Suprapubic skin (tissue), 3 donors: ENCODE measurements at regions not wholly inside any gene's neighbourhood (a gene's known extent, or its start where the extent isn't known, plus 50 kb on each side); places are given as distances from the start of the nearest gene placed in this dataset.

ENCODE experiments used
- POLR2A ChIP-seq, 2 donors: fragments of 450-650 bp; IDR thresholded peaks; one replicate each; pipeline ENCODE4 v1.6.1; 2017; ENCODE audit warnings: antibody characterized with exemption in 2 of 2, mild to moderate bottlenecking in 2 of 2, moderate library complexity in 2 of 2
- TF ChIP-seq, protein P1 (sequence below), 2 donors: fragments of 200-600 bp in 1 of 2; fragments of 450-650 bp in 1 of 2; sonication (generic) in 1 of 2; IDR thresholded peaks; one replicate each; pipeline ENCODE4 v1.5.1; 2016 to 2019; ENCODE audit warnings: antibody characterized with exemption in 2 of 2, mild to moderate bottlenecking in 1 of 2, moderate library complexity in 1 of 2

DNA sequence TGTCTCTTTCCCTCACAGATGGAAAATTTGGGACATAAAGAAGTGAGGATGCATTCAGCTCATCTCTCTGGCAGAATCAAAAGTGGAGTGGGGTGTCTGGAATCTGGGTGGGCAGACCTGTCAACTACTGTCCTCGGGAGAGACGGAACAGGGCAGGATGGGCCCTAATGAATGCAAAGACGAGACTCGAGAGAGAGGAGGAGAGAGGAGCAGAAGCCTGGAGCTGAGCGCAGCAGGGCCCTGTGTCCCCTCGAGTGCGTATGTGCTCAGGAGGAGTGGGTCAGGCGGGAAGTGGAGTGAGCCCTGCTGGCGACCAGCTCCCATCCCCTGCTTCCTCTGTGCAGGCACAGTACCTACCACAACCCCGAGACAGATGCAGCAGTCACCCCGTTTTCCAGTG is 78.9 kb downstream of the TEX29 start:
- TF ChIP-seq, protein P1, sequence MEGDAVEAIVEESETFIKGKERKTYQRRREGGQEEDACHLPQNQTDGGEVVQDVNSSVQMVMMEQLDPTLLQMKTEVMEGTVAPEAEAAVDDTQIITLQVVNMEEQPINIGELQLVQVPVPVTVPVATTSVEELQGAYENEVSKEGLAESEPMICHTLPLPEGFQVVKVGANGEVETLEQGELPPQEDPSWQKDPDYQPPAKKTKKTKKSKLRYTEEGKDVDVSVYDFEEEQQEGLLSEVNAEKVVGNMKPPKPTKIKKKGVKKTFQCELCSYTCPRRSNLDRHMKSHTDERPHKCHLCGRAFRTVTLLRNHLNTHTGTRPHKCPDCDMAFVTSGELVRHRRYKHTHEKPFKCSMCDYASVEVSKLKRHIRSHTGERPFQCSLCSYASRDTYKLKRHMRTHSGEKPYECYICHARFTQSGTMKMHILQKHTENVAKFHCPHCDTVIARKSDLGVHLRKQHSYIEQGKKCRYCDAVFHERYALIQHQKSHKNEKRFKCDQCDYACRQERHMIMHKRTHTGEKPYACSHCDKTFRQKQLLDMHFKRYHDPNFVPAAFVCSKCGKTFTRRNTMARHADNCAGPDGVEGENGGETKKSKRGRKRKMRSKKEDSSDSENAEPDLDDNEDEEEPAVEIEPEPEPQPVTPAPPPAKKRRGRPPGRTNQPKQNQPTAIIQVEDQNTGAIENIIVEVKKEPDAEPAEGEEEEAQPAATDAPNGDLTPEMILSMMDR (IDR thresholded peaks at IDR 0.05), result no peak
- no peak for TF ChIP-seq POLR2A (IDR thresholded peaks at IDR 0.05)
